Peyer's patch (tissue), 4 donors: ENCODE measurements at regions not wholly inside any gene's neighbourhood (a gene's known extent, or its start where the extent isn't known, plus 50 kb on each side); places are given as distances from the start of the nearest gene placed in this dataset.

Source experiments
- DNase-seq, 3 donors: peaks; one replicate each; pipeline ENCODE4 v3.0.0-alpha.2; 2017 to 2019
- H3K27ac ChIP-seq, 4 donors: fragments of 200-600 bp; sonication (generic); one replicate each; pipeline ENCODE4 v1.5.1; 2016 to 2019
- H3K27me3 ChIP-seq, 2 donors: fragments of 200-600 bp; sonication (generic); one replicate each; pipeline ENCODE4 v1.5.1; 2019
- H3K36me3 ChIP-seq, 3 donors: fragments of 200-600 bp; sonication (generic); one replicate each; pipeline ENCODE4 v1.5.1; 2016 to 2019
- H3K4me1 ChIP-seq, 4 donors: fragments of 200-600 bp; sonication (generic); one replicate each; pipeline ENCODE4 v1.5.1; 2016 to 2019
- H3K4me3 ChIP-seq, 4 donors: fragments of 200-600 bp; sonication (generic); 1 replicate in 3 of 4; 2 replicates in 1 of 4; pipeline ENCODE4 v1.5.1; 2016 to 2019; ENCODE audit warnings: mild to moderate bottlenecking in 1 of 4
- H3K9me3 ChIP-seq, 4 donors: fragments of 200-600 bp; sonication (generic); one replicate each; pipeline ENCODE4 v1.5.1; 2016 to 2019; ENCODE audit warnings: mild to moderate bottlenecking in 1 of 4
- POLR2A ChIP-seq, 2 donors: fragments of 450-650 bp; IDR thresholded peaks; one replicate each; pipeline ENCODE4 v1.5.1; 2017; ENCODE audit warnings: antibody characterized with exemption in 2 of 2, mild to moderate bottlenecking in 2 of 2, moderate library complexity in 2 of 2
- TF ChIP-seq, protein P1 (sequence below), 6 experiments: fragments of 450-650 bp in 4 of 6; fragments of 200-600 bp in 2 of 6; sonication (generic) in 1 of 6; IDR thresholded peaks; one replicate each; pipeline ENCODE4 v1.5.1; 2017 to 2019; ENCODE audit warnings: antibody characterized with exemption in 6 of 6, mild to moderate bottlenecking in 3 of 6, moderate library complexity in 1 of 6

DNA sequence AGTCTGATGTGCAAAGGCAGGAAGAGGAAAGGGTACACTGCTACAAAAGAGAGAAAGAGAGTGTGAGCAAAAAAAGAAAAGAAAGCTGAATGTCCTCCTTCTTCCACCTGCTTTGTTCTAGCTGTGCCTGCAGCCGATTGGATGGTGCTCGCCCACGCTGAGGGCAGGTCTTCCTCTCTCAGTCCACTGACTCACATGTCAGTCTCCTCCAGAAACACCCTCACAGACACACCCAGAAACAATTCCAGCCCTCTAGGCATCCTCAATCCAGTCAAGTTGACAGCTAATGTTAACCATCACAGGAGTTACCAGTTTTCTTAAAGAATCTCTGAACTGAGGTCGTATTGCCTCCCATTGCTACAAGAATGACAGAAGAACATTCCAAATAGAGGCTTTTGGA, 411.9 kb upstream of the SASH1 start:
- H3K27ac ChIP-seq, result no peak overlapping the region
- H3K4me1 ChIP-seq, result no peaks in the 10 kb centered on the region
- H3K4me3 ChIP-seq, result no peak overlapping the region
- H3K27me3 ChIP-seq, result no peaks in the 10 kb centered on the region
- DNase-seq, result no peak
- H3K9me3 ChIP-seq, result no peaks in the 10 kb centered on the region
- no peak for TF ChIP-seq POLR2A (IDR thresholded peaks at IDR 0.05)
- TF ChIP-seq, protein P1, sequence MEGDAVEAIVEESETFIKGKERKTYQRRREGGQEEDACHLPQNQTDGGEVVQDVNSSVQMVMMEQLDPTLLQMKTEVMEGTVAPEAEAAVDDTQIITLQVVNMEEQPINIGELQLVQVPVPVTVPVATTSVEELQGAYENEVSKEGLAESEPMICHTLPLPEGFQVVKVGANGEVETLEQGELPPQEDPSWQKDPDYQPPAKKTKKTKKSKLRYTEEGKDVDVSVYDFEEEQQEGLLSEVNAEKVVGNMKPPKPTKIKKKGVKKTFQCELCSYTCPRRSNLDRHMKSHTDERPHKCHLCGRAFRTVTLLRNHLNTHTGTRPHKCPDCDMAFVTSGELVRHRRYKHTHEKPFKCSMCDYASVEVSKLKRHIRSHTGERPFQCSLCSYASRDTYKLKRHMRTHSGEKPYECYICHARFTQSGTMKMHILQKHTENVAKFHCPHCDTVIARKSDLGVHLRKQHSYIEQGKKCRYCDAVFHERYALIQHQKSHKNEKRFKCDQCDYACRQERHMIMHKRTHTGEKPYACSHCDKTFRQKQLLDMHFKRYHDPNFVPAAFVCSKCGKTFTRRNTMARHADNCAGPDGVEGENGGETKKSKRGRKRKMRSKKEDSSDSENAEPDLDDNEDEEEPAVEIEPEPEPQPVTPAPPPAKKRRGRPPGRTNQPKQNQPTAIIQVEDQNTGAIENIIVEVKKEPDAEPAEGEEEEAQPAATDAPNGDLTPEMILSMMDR (IDR thresholded peaks at IDR 0.05), result no peak
- H3K36me3 ChIP-seq, result no peaks in the 10 kb centered on the region

DNA sequence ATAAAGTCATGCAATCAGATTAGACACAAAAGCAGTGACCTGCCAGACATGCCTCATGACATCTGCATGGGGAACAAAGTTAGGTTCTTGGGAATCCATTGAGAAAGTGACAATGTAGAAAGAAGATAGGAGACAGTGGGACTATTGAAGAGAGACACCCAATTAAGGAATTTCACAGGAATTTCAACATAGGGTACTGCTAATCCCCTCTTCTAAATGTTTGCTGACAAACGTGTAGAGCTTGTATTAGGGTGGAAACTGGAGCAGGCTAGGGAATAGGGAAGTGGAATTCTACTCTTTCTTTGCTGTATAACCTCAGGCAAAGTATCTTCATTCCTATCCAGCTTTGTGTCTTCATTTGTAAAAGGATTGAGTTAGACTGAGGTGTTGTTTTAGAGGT, 409.4 kb upstream of the SASH1 start:
- no peaks in the 10 kb centered on the region for H3K9me3 ChIP-seq
- no peak for TF ChIP-seq POLR2A (IDR thresholded peaks at IDR 0.05)
- TF ChIP-seq, protein P1 (IDR thresholded peaks at IDR 0.05), result no peak
- H3K27ac ChIP-seq, result no peak overlapping the region
- no peak for DNase-seq
- no peaks in the 10 kb centered on the region for H3K27me3 ChIP-seq
- no peak overlapping the region for H3K4me3 ChIP-seq
- no peaks in the 10 kb centered on the region for H3K4me1 ChIP-seq
- no peaks in the 10 kb centered on the region for H3K36me3 ChIP-seq

DNA sequence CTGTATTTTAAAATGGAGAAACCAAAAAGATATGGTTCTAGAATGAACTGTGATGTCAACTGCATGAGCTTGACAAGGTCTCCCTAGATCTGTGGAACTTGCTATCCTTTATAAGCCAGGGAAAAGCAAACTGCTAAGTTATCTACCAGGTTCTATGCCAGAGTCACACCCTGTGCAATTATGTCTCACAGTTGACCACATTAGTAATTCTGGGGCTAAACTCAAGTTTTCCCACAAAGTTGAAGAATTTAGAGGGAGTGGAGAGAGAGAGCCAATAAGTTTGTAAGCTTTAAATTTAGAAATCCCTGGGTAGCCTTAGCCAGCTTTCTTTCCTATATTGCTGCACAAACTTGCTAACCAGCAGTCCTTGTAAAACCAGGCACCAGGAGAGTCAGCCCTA, 407.0 kb upstream of the SASH1 start:
- DNase-seq, result no peak
- no peak for TF ChIP-seq POLR2A (IDR thresholded peaks at IDR 0.05)
- TF ChIP-seq, protein P1 (IDR thresholded peaks at IDR 0.05), result no peak
- Histone ChIP-seq H3K27ac (no peak overlapping the region), H3K27me3 (no peaks in the 10 kb centered on the region), H3K4me3 (no peak overlapping the region), H3K9me3 (no peaks in the 10 kb centered on the region), H3K4me1 (no peaks in the 10 kb centered on the region), H3K36me3 (no peaks in the 10 kb centered on the region)

DNA sequence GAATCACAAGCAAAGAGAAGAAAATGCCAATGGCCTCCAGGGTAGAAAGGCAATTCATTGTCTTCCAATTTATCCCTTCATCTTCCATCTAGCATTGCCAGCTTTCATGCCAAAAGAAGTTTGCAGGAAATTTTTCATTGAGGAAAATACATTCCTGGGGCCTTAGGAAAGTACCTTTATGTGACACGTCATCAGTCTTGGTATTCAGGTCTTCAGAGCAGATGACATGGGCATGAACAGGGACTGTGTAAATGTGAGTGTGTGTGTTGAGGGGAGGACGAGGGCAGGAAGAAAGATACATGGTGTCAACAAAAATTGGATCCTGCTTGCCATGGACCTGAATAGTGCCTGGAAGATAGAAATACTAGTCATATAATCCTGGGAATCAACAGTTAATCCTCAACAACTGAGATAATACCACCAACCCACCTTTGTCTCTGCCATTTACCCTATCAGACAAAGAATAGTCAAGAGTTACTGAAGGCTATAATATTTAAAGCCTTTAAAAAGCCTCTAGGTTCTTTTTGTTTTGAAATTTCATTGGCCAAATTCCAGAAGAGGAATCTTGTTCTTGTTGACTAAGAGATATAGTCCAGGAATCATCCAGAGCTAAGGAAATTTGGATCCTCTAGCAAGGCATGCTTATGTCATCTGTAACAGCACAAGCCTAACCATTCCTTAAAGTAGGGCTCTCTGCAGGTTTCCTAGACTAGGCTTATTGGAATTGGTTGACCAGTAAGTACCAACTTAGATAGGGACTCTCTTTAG, 405.8 kb upstream of the SASH1 start:
- Histone ChIP-seq H3K4me3 (no peak overlapping the region), H3K27ac (no peak overlapping the region), H3K9me3 (no peaks in the 10 kb centered on the region), H3K36me3 (no peaks in the 10 kb centered on the region), H3K27me3 (no peaks in the 10 kb centered on the region), H3K4me1 (no peaks in the 10 kb centered on the region)
- DNase-seq, result no peak
- TF ChIP-seq, protein P1 (IDR thresholded peaks at IDR 0.05), result no peak
- no peak for TF ChIP-seq POLR2A (IDR thresholded peaks at IDR 0.05)

DNA sequence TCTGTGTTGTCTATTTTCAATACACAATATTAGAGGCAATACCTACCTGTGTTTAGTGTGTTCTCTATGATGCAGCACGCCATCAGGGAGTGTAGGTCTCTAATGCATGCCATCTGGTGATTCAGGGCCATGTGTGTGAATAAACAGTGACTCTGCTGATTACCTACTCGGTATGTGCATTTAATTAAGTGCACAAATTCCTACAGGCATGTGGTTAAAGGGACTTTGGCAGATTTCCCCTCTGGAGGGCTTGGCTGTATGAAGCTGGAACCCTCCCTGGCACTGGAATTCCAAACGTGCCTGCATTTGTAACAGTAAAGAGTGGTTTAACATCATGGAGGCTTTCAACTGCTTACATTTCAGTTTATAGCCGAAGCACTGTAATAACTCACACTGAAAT, 401.5 kb upstream of the SASH1 start:
- Histone ChIP-seq H3K36me3 (no peaks in the 10 kb centered on the region), H3K9me3 (no peaks in the 10 kb centered on the region), H3K27me3 (no peaks in the 10 kb centered on the region), H3K27ac (no peak overlapping the region), H3K4me3 (no peak overlapping the region), H3K4me1 (no peaks in the 10 kb centered on the region)
- no peak for DNase-seq
- TF ChIP-seq, protein P1 (IDR thresholded peaks at IDR 0.05), result no peak

DNA sequence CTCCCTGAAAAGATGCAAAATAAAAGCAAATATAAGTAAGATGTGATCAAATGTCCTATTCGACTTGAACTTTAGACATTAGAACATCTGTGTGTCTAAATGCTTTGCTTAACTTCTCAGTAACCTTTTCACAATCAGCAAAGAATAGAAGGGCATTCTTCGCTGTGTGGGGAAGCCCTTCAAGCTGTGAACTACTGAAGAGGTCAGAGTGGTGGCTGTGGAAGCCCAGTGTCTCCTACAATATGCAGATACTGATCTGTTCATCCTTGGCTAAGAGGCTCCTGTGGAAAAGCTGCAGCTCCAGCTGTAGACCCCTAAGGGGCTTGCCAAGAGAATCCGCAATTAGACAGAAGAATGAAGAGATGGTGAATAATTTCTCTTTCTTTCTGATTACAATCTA, 400.3 kb upstream of the SASH1 start:
- DNase-seq, result no peak
- no peak overlapping the region for H3K27ac ChIP-seq

More for the DNA sequence above, 400.3 kb upstream of the SASH1 start:
- no peaks in the 10 kb centered on the region for H3K36me3 ChIP-seq
- no peaks in the 10 kb centered on the region for H3K9me3 ChIP-seq
- no peaks in the 10 kb centered on the region for H3K4me1 ChIP-seq
- TF ChIP-seq, protein P1 (IDR thresholded peaks at IDR 0.05), result no peak
- TF ChIP-seq POLR2A (IDR thresholded peaks at IDR 0.05), result no peak
- no peak overlapping the region for H3K4me3 ChIP-seq
- no peaks in the 10 kb centered on the region for H3K27me3 ChIP-seq
